ENCODE measurements at regions not wholly inside any gene's neighbourhood (a gene's known extent, or its start where the extent isn't known, plus 50 kb on each side); places are given as distances from the start of the nearest gene placed in this dataset.

GRCh38 chr10:36492590-36493515, 632.5 kb upstream of the ANKRD30A start:
- Mint-ChIP-seq H3K27ac (ENCODE audit: unreplicated experiment) (no peak overlapping the region), H3K27me3 (ENCODE audit: low read depth) (no peaks in the 10 kb centered on the region), H3K36me3 (ENCODE audit: low read depth) (no peaks in the 10 kb centered on the region), H3K9me3 (no peaks in the 10 kb centered on the region), H3K4me1 (peaks cover 10% of the 10 kb centered on the region), H3K4me3 (no peak overlapping the region)
- no peak for DNase-seq (ENCODE audit: low read depth, low spot score)
- TF ChIP-seq CTCF (conservative IDR thresholded peaks at IDR 0.05) = no peak

- H3K4me3 Mint-ChIP-seq = no peak overlapping the region
- H3K36me3 Mint-ChIP-seq (ENCODE audit: low read depth) = no peaks in the 10 kb centered on the region
- no peak for TF ChIP-seq CTCF (conservative IDR thresholded peaks at IDR 0.05)
- peaks cover 10% of the 10 kb centered on the region for H3K4me1 Mint-ChIP-seq
- H3K27ac Mint-ChIP-seq (ENCODE audit: unreplicated experiment) = no peak overlapping the region
- DNase-seq (ENCODE audit: low read depth, low spot score) = no peak
- H3K27me3 Mint-ChIP-seq (ENCODE audit: low read depth) = no peaks in the 10 kb centered on the region
- H3K9me3 Mint-ChIP-seq = no peaks in the 10 kb centered on the region
Measured at GRCh38 chr10:36491926-36492325, 633.5 kb upstream of the ANKRD30A start.

- no peak for DNase-seq (ENCODE audit: low read depth, low spot score)
- H3K27ac Mint-ChIP-seq (ENCODE audit: unreplicated experiment) = no peak overlapping the region
- peaks cover 10% of the 10 kb centered on the region for H3K4me1 Mint-ChIP-seq
- H3K4me3 Mint-ChIP-seq = no peak overlapping the region
- H3K36me3 Mint-ChIP-seq (ENCODE audit: low read depth) = no peaks in the 10 kb centered on the region
- no peaks in the 10 kb centered on the region for H3K27me3 Mint-ChIP-seq (ENCODE audit: low read depth)
- H3K9me3 Mint-ChIP-seq = no peaks in the 10 kb centered on the region
- TF ChIP-seq CTCF (conservative IDR thresholded peaks at IDR 0.05) = no peak
Measured at GRCh38 chr10:36489611-36490228, 635.7 kb upstream of the ANKRD30A start.

- no peak for TF ChIP-seq CTCF (conservative IDR thresholded peaks at IDR 0.05)
- no peak for DNase-seq (ENCODE audit: low read depth, low spot score)
- no peak overlapping the region for H3K27ac Mint-ChIP-seq (ENCODE audit: unreplicated experiment)
- no peaks in the 10 kb centered on the region for H3K36me3 Mint-ChIP-seq (ENCODE audit: low read depth)
- H3K4me1 Mint-ChIP-seq = peaks cover 10% of the 10 kb centered on the region
- H3K27me3 Mint-ChIP-seq (ENCODE audit: low read depth) = no peaks in the 10 kb centered on the region
- H3K4me3 Mint-ChIP-seq = no peak overlapping the region
- no peaks in the 10 kb centered on the region for H3K9me3 Mint-ChIP-seq
Measured at GRCh38 chr10:36489181-36489580, 636.2 kb upstream of the ANKRD30A start.

- no peak for TF ChIP-seq CTCF (conservative IDR thresholded peaks at IDR 0.05)
- Mint-ChIP-seq H3K27me3 (ENCODE audit: low read depth) (no peaks in the 10 kb centered on the region), H3K27ac (ENCODE audit: unreplicated experiment) (no peak overlapping the region)
Measured at GRCh38 chr10:36488579-36488978, 636.8 kb upstream of the ANKRD30A start.

More at GRCh38 chr10:36488579-36488978, 636.8 kb upstream of the ANKRD30A start:
- Mint-ChIP-seq H3K36me3 (ENCODE audit: low read depth) (no peaks in the 10 kb centered on the region), H3K4me3 (no peak overlapping the region), H3K9me3 (no peaks in the 10 kb centered on the region), H3K4me1 (peaks cover 10% of the 10 kb centered on the region)
- DNase-seq (ENCODE audit: low read depth, low spot score) = no peak

All from neural crest cell (in vitro differentiated cells).